HG03159 (cell line): ENCODE measurements at regions not wholly inside any gene's neighbourhood (a gene's known extent, or its start where the extent isn't known, plus 50 kb on each side); places are given as distances from the start of the nearest gene placed in this dataset.

Experiments used
- ATAC-seq: cut with Tn5 transposase; IDR thresholded peaks from one replicate; pipeline ENCODE4 v1.9.1; 2021; ENCODE audit warnings: mild to moderate bottlenecking, moderate library complexity; ENCODE audit not compliant: unreplicated experiment

DNA sequence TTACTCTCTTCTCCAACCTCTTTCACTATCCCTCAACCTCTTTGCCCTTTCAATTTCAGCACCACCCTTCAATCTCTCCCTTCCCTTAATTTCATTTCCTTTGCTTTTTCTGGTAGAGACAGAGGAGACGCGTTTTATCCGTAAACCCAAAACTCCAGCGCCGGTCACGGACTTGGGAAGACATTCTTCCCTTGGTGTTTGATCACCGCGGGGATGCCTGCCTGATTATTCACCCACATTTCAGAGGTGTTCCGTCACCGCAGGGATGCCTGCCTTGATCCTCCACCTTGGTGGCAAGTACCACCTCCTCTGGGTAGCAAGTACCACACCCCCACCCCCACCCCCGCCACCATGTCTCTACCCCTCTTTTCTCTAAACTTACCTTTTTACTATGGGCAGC, 669.4 kb upstream of the PKDCC start:
- no peak for ATAC-seq

DNA sequence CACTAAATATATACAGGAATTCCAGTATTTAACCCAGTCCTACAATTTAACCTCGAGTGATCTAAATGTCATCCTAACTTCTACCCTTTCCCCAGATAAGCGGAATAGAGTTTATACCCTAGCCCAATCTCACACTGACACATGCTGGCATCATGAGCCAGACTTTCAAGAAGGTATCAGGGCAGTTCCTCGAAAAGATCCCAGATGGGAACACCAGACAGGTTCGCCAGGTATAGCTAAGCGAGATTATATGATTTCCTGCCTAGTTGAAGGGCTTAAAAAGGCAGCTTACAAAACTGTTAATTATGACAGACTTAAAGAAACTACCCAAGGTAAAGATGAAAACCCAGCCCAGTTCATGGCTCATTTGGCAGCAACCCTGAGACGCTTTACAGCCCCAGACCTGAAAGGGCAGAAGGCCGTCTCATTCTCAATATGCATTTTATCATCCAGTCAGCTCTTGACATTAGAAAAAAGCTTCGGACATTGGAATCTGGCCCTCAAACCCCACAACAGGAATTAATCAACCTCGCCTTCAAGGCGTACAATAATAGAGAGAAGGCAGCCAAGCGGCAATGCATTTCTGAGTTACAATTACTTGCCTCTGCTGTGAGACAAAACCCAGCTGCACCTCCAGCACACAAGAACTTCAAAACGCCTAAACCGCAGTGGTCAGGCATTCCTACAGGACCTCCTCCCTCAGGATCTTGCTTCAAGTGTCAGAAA, 668.2 kb upstream of the PKDCC start:
- no peak for ATAC-seq

DNA sequence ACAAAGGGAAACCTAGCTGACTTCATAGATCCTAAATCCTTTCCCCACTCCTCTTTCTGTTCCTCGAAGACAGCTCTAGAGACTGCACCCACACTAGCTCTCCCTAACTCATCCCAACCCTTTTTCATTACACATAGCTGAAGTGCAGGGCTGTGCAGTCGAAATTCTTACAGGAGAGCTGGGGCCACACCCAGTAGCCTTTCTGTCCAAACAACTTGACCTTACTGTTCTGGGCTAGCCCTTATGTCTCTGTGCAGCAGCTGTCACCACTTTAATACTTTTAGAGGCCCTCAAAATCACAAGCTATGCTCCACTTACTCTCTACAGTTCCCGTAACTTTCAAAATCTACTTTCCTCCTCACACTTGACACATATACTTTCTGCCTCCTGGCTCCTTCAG, 666.1 kb upstream of the PKDCC start:
- no peak for ATAC-seq

DNA sequence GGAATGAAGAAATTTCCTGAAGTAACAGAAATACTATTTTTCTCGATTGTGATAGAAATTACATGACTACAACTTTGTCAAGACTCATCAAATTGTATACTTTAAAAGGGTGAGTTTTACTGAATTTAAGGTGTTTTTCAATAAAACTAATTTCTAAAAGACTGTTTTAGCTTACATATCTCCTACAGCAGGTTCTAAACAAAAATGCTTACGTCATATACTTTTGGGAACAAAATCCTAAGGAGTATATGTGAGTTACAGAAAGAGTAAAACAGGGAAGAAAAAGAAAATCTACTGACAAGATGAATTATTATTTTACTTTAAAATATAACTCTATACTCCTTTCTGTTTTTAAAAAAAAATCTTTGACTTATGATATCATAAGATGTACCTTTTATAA, 660.3 kb upstream of the PKDCC start:
- no peak for ATAC-seq

DNA sequence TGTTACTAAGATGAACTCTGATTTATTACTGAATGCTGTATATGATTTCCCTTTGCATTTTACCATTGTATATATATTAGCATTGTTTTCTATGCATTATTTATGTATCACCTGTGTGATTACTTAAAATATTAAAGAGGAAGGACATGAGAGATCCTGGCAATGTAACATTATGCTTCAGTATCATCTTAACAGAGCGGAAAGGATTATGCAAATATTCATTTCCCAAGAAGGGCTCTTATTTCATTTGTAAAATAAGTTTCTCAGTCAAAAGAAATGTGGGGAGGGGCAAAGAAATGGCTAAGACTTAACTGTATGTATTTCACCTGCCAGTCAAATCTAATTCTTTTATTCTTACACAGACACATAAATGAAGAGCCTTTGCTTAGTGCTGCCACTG, 654.2 kb upstream of the PKDCC start:
- no peak for ATAC-seq

DNA sequence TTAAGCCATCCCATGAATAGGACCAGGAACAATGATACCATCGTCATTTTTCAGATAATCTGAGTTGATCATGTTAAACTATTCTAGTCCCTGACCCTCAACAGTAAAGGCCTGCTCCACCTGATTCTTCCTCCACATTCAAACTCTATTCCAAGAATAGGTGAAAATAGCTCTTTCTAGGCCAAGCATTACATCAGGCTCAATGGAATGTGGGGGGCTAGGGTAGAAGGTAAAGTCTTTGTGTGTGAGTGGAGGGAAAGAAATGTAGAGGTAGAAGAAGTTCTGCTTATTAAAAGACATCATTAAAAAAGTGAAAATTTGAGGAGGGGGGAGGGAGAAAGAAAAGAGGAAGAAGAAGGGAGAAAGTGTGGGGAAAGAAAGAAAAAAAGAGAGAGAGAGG, 653.3 kb upstream of the PKDCC start:
- ATAC-seq = no peak

DNA sequence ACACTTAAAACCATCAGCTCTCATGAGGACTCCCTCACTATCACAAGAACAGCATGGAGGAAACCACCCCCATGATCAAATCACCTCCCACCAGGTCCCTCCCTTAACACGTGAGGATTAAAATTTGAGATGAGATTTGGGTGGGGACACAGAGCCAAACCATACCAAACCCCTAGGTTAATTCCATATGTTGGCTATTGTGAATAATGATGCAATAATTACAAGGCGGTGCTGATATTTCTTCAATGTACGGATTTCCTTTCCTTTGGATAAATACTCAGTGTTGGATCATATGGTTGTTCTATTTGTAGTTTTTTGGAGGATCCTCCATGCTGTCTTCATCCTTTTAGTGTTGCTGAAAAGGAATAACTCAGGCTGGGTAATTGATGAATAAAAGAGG, 652.1 kb upstream of the PKDCC start:
- ATAC-seq = no peak

DNA sequence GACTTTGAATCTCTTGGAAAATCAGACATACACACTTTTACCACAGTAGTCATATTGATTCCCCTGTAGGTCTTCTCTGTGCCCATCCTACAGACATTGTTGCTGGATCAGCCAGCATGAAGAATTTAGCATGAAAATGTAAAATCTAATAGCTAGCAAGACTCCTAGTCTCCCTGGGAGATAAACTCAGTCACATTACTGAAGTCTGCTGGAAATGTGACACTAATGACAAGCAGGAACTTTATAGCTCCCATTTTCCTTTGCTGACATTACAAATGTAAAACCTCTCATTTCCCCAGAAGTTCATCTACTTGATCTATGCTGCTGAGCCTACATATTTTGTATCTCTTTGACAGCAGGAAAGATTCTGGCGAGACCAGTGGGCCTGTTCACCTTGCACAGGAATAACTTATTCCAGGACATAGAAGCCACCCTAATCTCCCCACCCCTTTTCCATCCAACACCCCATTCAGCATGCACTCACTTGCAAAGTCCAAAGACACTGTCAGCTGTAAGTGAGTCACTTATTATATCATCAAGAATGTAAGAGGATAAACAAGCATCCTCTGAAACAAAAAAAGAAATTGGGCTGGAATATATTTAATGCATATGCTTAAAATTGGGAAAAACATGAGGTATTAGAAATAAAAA, 648.3 kb upstream of the PKDCC start:
- ATAC-seq = no peak

DNA sequence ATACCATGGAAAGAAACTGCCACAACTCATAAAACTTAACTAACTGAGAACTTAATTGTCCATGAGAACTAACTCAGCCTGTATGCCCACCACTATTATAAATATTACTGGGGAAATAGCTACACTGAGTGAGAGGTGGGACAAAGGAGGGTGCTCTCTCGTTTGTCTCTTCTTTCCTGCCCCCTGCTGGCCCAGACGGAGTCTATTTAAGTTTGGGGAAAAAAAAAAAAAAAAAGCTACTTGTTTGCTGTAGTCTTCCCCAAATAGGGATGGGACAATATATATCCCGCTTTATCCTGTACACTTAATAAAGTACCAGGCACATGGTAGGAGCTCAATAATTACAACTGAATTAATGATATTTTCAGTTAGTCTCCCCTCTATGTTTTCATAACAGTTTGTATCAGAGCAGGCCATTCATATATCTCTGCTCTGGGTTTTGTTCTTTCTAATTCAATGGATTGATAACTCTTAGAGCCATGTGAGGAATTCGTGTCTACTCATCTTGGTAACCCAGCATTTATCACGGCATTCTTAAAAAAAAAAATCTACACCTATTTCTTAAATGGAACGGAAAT, 647.6 kb upstream of the PKDCC start:
- ATAC-seq = no peak

DNA sequence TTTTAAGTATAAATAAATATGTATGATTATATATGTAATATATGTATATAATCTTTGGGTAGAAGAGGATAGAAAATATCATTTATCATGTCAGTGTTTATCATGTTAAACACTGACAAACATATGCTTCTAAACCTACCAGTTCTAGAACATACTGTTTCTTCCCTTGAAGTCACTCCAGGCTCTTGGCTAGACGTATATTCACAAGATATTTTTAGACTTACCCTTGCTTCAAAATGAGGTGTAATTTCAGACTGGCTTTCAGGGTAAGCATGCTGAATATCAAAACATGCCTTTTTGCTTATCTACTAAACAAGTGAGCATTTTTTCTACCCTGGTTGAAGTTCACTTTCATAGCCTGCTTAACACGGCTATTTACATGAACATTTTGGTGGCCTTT, 642.4 kb upstream of the PKDCC start:
- ATAC-seq = no peak

DNA sequence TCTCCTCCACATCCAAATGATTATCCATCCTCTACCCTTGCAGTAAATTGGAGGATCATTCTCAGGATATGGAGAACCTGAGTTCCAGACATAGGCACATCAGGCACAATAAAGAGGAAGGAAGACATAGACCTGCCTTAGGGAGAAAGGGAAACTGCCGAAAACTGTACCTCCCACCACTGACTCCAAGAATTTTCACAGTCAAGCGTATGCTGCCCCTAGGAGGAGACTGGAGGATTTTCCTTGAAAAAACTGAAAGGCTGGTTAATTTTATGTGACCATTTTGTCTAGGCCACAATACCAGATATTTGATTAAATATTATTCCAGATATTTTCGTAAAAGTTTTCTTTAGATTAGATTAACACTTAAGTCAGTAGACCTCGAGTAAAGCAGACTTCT, 638.5 kb upstream of the PKDCC start:
- no peak for ATAC-seq

DNA sequence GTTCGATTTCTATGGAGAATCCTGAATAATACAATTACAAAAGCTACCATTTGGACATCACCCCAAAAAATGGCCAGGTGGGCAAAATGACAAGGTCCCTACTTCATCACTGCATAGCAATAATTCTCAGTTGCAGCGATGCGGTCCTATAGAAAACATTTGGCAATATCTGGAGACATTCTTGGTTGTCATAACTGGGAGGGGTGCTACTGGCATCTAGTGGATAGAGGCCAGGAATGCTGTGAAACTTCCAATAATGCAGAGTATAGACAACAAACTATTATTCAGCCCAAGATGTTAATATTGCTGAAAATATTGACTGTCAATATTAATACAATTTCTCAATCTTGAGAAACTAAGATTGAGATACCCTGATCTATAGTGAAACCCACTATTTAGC, 637.8 kb upstream of the PKDCC start:
- ATAC-seq = no peak

DNA sequence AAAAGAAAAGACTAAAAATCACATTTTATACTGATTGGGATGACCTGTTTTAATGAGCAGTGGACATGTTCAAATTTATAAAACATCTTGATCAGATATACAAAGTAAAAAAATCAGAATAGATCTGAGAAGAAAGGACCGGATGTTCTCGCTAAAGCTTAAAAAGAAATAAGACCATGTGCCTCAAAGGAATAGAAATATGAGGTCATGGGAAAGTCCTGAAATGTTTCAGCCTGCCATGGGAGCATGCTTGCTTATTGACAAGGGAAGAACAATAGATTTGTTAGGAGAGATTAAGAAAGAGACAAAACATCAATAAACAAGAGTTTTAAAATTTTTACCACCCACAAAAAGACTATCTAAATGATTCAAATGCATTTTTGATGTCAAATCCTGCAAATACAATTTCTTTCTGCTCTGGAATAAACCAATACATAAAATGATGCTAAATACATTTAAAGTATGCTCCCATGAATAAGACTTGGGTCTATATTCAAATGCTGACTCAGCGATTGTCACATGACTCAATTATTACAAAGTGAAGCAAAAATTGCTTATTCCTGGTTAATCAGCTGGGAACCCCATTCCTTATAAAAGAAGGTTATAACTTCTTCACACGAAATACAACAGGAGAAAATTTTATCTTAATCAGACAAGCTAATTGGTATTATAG, 633.9 kb upstream of the PKDCC start:
- no peak for ATAC-seq

DNA sequence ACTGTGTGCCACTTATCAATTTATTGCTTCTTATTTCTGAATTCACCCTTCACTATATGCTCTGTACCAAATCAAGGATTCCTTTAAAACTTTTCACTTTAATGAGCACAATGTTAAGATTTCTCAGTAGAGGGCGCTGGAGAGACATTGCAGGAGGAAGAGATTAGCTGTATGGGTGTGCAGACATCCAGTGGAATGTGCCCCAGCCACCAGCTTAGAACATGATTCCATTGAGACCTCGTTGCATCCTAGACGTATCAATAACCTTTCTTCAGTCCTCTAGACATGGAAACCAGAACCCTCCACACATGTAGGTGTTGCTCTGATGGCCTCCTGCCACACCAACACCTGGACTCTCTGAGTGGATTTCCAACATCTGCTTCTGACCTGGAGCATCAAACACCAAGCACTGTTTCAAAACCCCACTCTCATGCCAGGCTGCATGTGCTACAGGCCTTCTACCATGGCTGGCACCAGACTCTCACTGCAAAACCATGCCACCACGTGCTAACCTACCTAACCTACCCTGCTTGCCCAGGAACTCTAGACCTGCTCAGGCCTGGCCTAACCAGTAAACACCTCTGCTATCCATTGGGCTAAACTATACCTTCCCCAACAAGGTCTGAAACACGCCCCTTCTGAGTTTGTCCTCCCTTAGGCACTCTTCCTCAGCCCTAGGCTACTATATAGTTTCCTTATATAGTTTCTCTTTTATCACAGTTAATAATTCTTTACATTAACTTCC, 633.2 kb upstream of the PKDCC start:
- peak; percentile 67 for ATAC-seq

DNA sequence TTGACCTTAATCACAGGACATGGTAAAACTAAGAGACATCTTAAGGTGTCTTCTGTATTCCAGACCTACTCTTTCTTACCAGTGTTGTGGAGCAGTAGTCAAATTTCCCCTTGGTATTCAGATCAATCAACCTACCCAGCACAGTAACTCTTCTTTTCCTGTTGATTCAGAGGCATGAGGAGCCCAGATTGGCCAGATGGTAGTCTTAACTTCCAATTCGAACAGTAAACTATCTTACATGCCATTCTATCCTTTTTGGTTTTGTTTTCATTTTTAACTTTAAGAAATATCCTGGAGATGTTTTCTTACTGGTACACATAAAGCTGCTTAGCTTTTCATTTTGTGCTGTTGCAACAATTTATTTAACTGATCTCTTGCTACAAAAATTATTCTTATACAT, 630.3 kb upstream of the PKDCC start:
- no peak for ATAC-seq

DNA sequence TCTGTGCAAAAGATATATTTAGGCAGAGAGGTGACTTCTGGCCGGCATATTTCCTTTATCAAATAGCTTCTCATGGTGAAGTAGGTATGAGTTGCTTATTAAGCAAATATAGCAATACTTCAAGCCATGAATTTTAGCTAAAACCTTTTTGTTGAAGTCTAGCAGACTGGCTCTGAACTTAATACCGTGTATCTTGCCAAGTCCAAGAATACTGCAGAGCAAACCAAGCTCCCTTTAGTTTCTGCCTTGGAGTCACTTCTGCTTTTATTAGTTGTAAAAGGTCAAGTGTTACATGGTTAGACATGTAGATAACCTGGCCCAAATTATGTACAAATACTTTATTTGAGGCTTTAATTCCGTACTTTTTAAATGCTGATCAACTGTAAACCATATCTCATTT, 627.6 kb upstream of the PKDCC start:
- no peak for ATAC-seq

DNA sequence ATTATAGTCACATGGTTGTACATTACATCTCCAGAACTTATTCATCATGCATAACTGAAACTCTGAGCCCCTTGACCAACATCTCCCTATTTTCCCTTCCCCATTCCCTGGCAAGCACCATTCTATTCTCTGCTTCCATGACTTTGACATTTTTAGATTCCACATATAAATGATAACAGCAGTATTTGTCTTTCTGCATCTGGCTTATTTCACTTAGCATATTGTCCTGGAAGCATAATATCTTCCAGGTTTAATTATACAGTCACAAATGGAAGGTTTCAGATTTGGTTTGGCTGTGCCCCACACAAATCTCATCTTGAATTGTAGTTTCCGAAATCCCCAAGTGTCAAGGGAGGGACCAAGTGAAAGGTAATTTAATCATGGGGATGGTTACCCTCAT, 626.9 kb upstream of the PKDCC start:
- no peak for ATAC-seq

DNA sequence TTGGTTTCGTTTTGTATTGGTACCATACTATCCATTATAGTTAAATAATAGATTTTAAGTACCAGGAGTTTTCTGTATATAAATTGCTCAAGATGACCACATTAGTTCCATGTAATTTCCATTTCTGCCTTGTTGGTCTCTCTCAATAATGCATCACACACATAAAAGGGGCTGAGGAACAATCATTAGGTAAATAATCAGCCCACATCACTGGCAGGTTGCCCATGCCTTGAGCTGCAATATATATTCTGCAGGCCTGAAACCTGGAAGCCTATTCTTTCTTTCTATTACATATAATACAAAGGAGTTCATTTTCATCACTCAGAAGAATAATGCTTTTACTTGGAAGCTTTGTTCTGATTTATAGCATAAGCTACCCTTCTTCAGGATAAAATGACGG, 616.1 kb upstream of the PKDCC start:
- ATAC-seq = no peak

DNA sequence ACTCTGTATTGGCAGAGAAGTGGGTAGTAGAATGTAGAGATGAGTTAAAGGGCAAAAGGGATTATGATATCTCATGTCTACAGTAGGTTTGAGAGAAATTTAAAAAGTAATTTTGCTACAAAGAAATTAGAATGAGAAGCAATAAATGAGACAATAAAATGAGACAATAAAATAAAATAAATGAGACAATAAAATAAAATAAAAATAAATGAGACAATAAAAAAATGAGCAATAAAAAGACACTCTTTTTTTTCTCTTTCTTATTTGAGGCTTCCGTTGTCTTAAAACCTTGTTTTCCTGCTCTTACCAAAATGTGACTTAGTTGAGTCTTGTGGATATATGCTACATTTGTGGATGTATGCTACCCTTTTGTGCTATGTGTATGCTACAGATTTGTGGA, 615.4 kb upstream of the PKDCC start:
- ATAC-seq = no peak

DNA sequence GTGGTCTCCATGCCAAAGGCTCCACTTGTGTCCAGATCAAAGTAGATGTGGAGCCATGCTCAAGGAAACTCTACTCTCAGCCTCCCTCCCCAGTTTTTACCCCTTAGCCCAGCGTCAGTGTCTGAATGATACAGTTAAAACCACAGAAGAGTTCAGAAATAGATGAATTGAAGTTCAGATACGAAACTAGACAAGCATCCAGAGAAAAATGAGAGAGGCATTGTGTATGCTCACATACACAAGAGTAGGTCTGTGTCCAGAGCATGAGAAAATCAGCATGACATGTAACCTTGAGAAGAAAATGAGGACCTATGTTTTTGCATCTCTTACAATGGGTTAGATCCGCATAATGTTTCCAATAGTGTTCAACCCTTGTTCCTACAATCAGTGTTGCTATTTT, 612.8 kb upstream of the PKDCC start:
- no peak for ATAC-seq

DNA sequence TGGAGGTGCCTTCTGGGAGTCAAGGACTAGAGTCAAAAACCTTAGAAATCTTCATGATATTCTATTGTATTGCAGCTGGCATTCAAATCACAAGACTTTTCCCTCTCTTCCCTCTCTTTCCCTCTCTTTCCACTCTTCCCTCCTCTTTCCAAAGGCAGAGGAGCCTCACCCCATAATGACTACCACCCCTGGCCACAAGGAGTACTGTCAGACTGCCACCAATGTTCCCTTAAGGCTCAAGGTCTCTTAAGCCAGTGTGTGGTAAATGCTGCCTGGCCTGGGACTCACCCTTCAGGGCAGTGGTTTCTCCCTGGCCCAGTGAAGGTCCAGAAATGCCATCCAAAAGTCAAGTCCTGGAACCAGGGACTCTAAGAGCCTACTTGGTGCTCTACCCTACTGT, 605.9 kb upstream of the PKDCC start:
- ATAC-seq = no peak
